ENCODE measurements at regions not wholly inside any gene's neighbourhood (a gene's known extent, or its start where the extent isn't known, plus 50 kb on each side); places are given as distances from the start of the nearest gene placed in this dataset.

- Mint-ChIP-seq H3K27me3 (ENCODE audit: low read depth) (peaks cover 20% of the 10 kb centered on the region), H3K9me3 (peaks cover 5% of the 10 kb centered on the region), H3K36me3 (ENCODE audit: low read depth) (no peaks in the 10 kb centered on the region), H3K4me3 (no peak overlapping the region), H3K27ac (peak overlapping the region; percentile 42 to 82 (median 60)), H3K4me1 (peaks cover 64% of the 10 kb centered on the region)
- no peak for TF ChIP-seq CTCF (IDR thresholded peaks at IDR 0.05; ENCODE audit: unreplicated experiment in 3 of 3)
Measured at GRCh38 chr18:10124557-10124956, 210.7 kb downstream of the VAPA start.

- no peak for TF ChIP-seq CTCF (IDR thresholded peaks at IDR 0.05; ENCODE audit: unreplicated experiment in 3 of 3)
- Mint-ChIP-seq H3K27ac (peak overlapping the region in 2 of 3 experiments; percentile 46 to 59), H3K4me3 (no peak overlapping the region), H3K27me3 (ENCODE audit: low read depth) (peaks cover 20% of the 10 kb centered on the region), H3K9me3 (peaks cover 5% of the 10 kb centered on the region), H3K36me3 (ENCODE audit: low read depth) (no peaks in the 10 kb centered on the region), H3K4me1 (peaks cover 66% of the 10 kb centered on the region)
Measured at GRCh38 chr18:10124967-10125366, 211.2 kb downstream of the VAPA start.

GRCh38 chr18:10127729-10128128 lies 213.9 kb downstream of the VAPA start:
- Mint-ChIP-seq H3K9me3 (no peaks in the 10 kb centered on the region), H3K36me3 (ENCODE audit: low read depth) (no peaks in the 10 kb centered on the region)

DNA sequence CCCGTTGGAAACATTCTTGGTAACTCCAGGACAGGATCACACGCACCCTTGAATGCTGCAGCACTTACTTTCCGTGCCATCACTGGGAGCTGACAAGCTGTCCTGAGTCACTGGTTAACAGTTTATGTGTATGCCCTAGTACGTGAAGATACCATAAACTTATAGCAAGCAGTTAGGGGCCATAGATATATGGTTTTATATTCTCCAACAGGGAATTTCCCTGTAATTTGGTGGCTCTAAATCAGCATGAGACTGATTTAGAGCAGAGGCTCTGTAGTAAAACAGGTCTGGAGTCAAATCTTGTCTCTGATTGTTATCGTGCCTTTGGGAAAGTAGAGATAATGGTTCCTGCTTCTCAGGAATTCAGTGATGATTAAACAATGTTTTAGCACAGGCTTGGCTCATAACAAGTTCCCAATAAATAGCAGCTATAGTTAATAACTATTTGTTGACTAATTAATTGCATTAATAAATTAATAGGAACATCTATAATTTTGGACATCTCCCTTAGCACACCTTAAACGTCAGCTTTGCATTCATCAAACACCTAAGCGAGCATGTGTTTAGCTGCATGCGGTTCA lies 215.2 kb downstream of the VAPA start:
- Mint-ChIP-seq H3K4me1 (peaks cover 61% of the 10 kb centered on the region), H3K36me3 (ENCODE audit: low read depth) (no peaks in the 10 kb centered on the region), H3K9me3 (no peaks in the 10 kb centered on the region), H3K27ac (peak overlapping the region; percentile 61 to 65 (median 65)), H3K27me3 (ENCODE audit: low read depth) (peaks cover 22% of the 10 kb centered on the region), H3K4me3 (no peak overlapping the region)
- no peak for TF ChIP-seq CTCF (IDR thresholded peaks at IDR 0.05; ENCODE audit: unreplicated experiment in 3 of 3)

More at GRCh38 chr18:10127729-10128128, 213.9 kb downstream of the VAPA start:
- no peak overlapping the region for H3K4me3 Mint-ChIP-seq
- H3K4me1 Mint-ChIP-seq, result peaks cover 63% of the 10 kb centered on the region
- peaks cover 21% of the 10 kb centered on the region for H3K27me3 Mint-ChIP-seq (ENCODE audit: low read depth)
- H3K27ac Mint-ChIP-seq, result peak overlapping the region; percentile 23 to 61 (median 34)
- no peak for TF ChIP-seq CTCF (IDR thresholded peaks at IDR 0.05; ENCODE audit: unreplicated experiment in 3 of 3)

DNA sequence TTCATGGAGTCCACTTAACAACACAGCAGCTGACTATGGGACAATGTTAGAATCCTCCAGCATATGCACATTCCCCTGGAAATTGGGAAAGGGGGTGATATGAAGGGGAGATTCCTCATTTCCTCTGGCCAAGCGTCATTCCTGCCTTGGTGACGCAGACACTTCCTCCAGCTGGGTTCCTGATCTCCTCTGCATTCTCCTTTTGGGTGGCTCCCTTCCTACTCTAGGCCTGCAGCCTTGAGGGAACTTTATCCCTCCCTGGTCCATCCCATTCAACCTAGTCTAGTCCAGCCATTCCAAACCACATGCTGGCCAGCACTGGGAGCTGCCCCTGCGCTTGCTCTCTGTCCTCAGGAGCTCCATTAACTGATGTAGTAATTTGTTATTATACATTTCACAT lies 216.8 kb downstream of the VAPA start:
- H3K36me3 Mint-ChIP-seq (ENCODE audit: low read depth), result no peaks in the 10 kb centered on the region
- peak overlapping the region in 1 of 3 experiments; percentile 31 for H3K4me3 Mint-ChIP-seq
- H3K27ac Mint-ChIP-seq, result peak overlapping the region in 2 of 3 experiments; percentile 61 to 66
- H3K4me1 Mint-ChIP-seq, result peaks cover 55% of the 10 kb centered on the region
- peaks cover 17% of the 10 kb centered on the region for H3K27me3 Mint-ChIP-seq (ENCODE audit: low read depth)
- H3K9me3 Mint-ChIP-seq, result no peaks in the 10 kb centered on the region
- TF ChIP-seq CTCF (IDR thresholded peaks at IDR 0.05; ENCODE audit: unreplicated experiment in 3 of 3), result no peak

DNA sequence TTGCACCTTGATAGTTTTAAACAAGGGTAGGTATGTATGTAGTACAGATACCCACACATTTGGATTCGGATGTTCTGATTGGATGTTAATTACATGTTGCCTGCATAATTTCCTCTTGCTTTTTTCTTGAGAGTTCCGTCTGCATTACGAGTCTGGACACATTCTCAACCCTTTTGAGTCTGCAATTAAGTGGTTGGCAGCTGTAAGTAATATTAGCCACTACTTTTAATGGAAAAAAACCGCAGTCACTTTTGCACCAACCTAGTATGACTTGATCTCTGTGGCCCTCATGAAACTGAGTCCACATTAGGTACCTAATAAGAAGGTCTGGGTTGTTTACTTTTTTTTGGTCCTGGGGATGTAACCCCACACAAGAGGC lies 217.3 kb downstream of the VAPA start:
- Mint-ChIP-seq H3K27ac (peak overlapping the region; percentile 61 to 75 (median 63)), H3K27me3 (ENCODE audit: low read depth) (peaks cover 17% of the 10 kb centered on the region), H3K4me3 (peak overlapping the region in 2 of 3 experiments; percentile 41 to 76), H3K9me3 (no peaks in the 10 kb centered on the region), H3K36me3 (ENCODE audit: low read depth) (no peaks in the 10 kb centered on the region), H3K4me1 (peaks cover 55% of the 10 kb centered on the region)
- TF ChIP-seq CTCF (IDR thresholded peaks at IDR 0.05; ENCODE audit: unreplicated experiment in 3 of 3), result no peak

Data from nephron (organoid).